CD14-positive monocyte (primary cell): ENCODE measurements at regions not wholly inside any gene's neighbourhood (a gene's known extent, or its start where the extent isn't known, plus 50 kb on each side); places are given as distances from the start of the nearest gene placed in this dataset.
A peak's percentile ranks its signal among the peaks of the same experiment; 100 is the strongest.

Experiments
- DNase-seq, 3 donors: peaks; one replicate each; pipeline ENCODE4 v3.0.0-alpha.2; 2011 to 2022
- H2AFZ ChIP-seq: 2 replicates; pipeline ENCODE4 v1.6.0; 2012; ENCODE audit warnings: mild to moderate bottlenecking, low read depth, low read length, inconsistent platforms; ENCODE audit not compliant: insufficient read depth, poor library complexity, severe bottlenecking
- H3K27ac ChIP-seq, 2 donors: 1 replicate in 1 of 2; 2 replicates in 1 of 2; pipeline ENCODE4 v1.5.1; 2012 to 2013; ENCODE audit warnings: low read length in 2 of 2, control low read depth in 1 of 2, inconsistent platforms in 1 of 2, low read depth in 1 of 2, mild to moderate bottlenecking in 1 of 2
- H3K27me3 ChIP-seq, 2 donors: one replicate each; pipeline versions ENCODE4 v1.6.0 to v1.6.1; 2011 to 2013; ENCODE audit warnings: low read length in 2 of 2; ENCODE audit not compliant: control insufficient read depth in 2 of 2, insufficient read depth in 2 of 2
- H3K36me3 ChIP-seq, 2 donors: replicated peaks in 1 of 2; 1 replicate in 1 of 2; 2 replicates in 1 of 2; pipeline versions ENCODE4 v1.5.1 to v1.6.1; 2012 to 2013; ENCODE audit warnings: low read length in 2 of 2, control low read depth in 1 of 2, inconsistent platforms in 1 of 2, mild to moderate bottlenecking in 1 of 2; ENCODE audit not compliant: insufficient read depth in 2 of 2, control insufficient read depth in 1 of 2
- H3K4me1 ChIP-seq, 2 donors: 1 replicate in 1 of 2; 2 replicates in 1 of 2; pipeline versions ENCODE4 v1.5.1 to v1.6.1; 2012 to 2013; ENCODE audit warnings: low read length in 2 of 2, control low read depth in 1 of 2, inconsistent platforms in 1 of 2, mild to moderate bottlenecking in 1 of 2, moderate library complexity in 1 of 2; ENCODE audit not compliant: insufficient read depth in 2 of 2, control insufficient read depth in 1 of 2
- H3K4me2 ChIP-seq: replicated peaks from 2 replicates; pipeline ENCODE3; 2012; ENCODE audit warnings: low read length, moderate library complexity, mild to moderate bottlenecking; ENCODE audit not compliant: poor library complexity, severe bottlenecking; ENCODE audit errors: extremely low read depth
- H3K4me3 ChIP-seq, 3 experiments: fragments of 200-600 bp in 1 of 3; sonication (generic) in 1 of 3; replicated peaks in 1 of 3; 1 replicate in 2 of 3; 2 replicates in 1 of 3; pipeline ENCODE4 v1.5.1; 2011 to 2013; ENCODE audit warnings: low read length in 3 of 3, mild to moderate bottlenecking in 3 of 3, control low read depth in 2 of 3, low read depth in 2 of 3, inconsistent platforms in 1 of 3, moderate library complexity in 1 of 3
- H3K79me2 ChIP-seq: 2 replicates; pipeline ENCODE4 v1.6.0; 2012; ENCODE audit warnings: mild to moderate bottlenecking, control low read depth, inconsistent platforms, low read length, moderate library complexity; ENCODE audit not compliant: insufficient read depth
- H3K9ac ChIP-seq: 2 replicates; pipeline ENCODE4 v1.6.0; 2017; ENCODE audit warnings: low read length, mild to moderate bottlenecking; ENCODE audit not compliant: insufficient read depth, poor library complexity, severe bottlenecking
- H3K9me3 ChIP-seq, 2 donors: replicated peaks in 1 of 2; 1 replicate in 1 of 2; 2 replicates in 1 of 2; pipeline versions ENCODE4 v1.5.1 to v1.6.1; 2012 to 2013; ENCODE audit warnings: low read length in 2 of 2, control low read depth in 1 of 2; ENCODE audit not compliant: control insufficient read depth in 1 of 2, insufficient read depth in 1 of 2
- H4K20me1 ChIP-seq: 2 replicates; pipeline ENCODE4 v1.6.0; 2012; ENCODE audit warnings: mild to moderate bottlenecking, low read length, control low read depth, moderate library complexity; ENCODE audit not compliant: insufficient read depth
- H3K27ac Mint-ChIP-seq, 7 donors: one replicate each; pipeline ENCODE4 v1.8.0; 2020; ENCODE audit warnings: mild to moderate bottlenecking in 7 of 7, mixed read lengths in 7 of 7, moderate library complexity in 6 of 7, inconsistent platforms in 2 of 7
- H3K27me3 Mint-ChIP-seq, 3 donors: one replicate each; pipeline ENCODE4 v1.8.0; 2021 to 2022; ENCODE audit warnings: low read depth in 3 of 3, mild to moderate bottlenecking in 3 of 3, mixed read lengths in 3 of 3, moderate library complexity in 3 of 3, inconsistent platforms in 1 of 3
- H3K36me3 Mint-ChIP-seq, 2 donors: one replicate each; pipeline ENCODE4 v1.8.0; 2020; ENCODE audit warnings: mixed read lengths in 2 of 2, inconsistent platforms in 1 of 2, mild to moderate bottlenecking in 1 of 2
- H3K4me1 Mint-ChIP-seq: one replicate; pipeline ENCODE4 v1.8.0; 2020; ENCODE audit warnings: mild to moderate bottlenecking, mixed read lengths
- H3K4me3 Mint-ChIP-seq, 2 donors: one replicate each; pipeline ENCODE4 v1.8.0; 2020; ENCODE audit warnings: mild to moderate bottlenecking in 2 of 2, mixed read lengths in 2 of 2, moderate library complexity in 1 of 2
- H3K9me3 Mint-ChIP-seq, 7 donors: one replicate each; pipeline ENCODE4 v1.8.0; 2020 to 2022; ENCODE audit warnings: mixed read lengths in 7 of 7, mild to moderate bottlenecking in 6 of 7, moderate library complexity in 6 of 7, inconsistent platforms in 2 of 7
- WGBS: methylation state at CpG from one replicate; pipeline ENCODE4 v1.1.5; 2013; ENCODE audit warnings: missing lambda C conversion rate; ENCODE audit not compliant: insufficient coverage; 5-methylcytosine and 5-hydroxymethylcytosine counted together
- intact Hi-C, 2 donors: fragments of 100-400 bp; cut with micrococcal nuclease; formaldehyde crosslinking; loops; one replicate each; pipeline versions ENCODE4 v1.15.0 to v1.15.1; 2023
- TF ChIP-seq, protein P1 (sequence below): fragments of 200-600 bp; IDR thresholded peaks from one replicate; pipeline ENCODE4 v1.8.0; 2022; ENCODE audit warnings: antibody characterized with exemption, mild to moderate bottlenecking

DNA sequence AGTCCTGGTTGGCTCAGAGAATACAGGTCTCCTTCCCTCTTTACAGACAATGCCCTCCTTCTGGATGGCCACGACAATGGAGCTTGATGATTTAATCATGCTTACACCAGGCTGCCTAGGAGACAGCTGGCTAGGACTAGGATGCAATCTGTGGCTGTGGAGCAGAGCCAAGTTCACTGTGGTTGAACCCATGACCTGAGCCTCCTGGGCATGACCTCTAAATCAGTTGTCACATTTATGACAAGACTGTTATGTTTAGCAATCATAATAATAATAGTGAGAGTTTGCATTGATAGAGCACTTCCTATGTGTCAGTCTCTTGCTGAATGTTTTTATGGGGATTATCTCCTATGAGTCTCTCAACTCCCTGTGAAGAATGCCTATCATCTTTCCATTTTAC, 244.1 kb downstream of the ICOS start:
- Histone ChIP-seq H3K36me3 (no peaks in the 10 kb centered on the region), H3K27me3 (no peaks in the 10 kb centered on the region), H3K4me1 (no peaks in the 10 kb centered on the region), H2AFZ (no peak overlapping the region), H3K79me2 (no peaks in the 10 kb centered on the region), H3K4me3 (no peak overlapping the region), H3K9ac (no peak overlapping the region), H3K9me3 (no peaks in the 10 kb centered on the region), H3K4me2 (no peak overlapping the region), H3K27ac (no peak overlapping the region), H4K20me1 (no peaks in the 10 kb centered on the region)
- peak overlapping the region in 1 of 7 donors; percentile 52 for H3K27ac Mint-ChIP-seq
- no peak overlapping the region for H3K4me3 Mint-ChIP-seq
- H3K27me3 Mint-ChIP-seq, result peaks cover 2 to 6% (median 3%) of the 10 kb centered on the region in 3 donors
- WGBS, result 71% methylated on average over 1 of the region's 1 CpG
- no peaks in the 10 kb centered on the region for H3K4me1 Mint-ChIP-seq
- intact Hi-C loops, result no loop called here
- H3K36me3 Mint-ChIP-seq, result no peaks in the 10 kb centered on the region
- no peak for DNase-seq
- H3K9me3 Mint-ChIP-seq, result peaks cover 0 to 3% (median 0%) of the 10 kb centered on the region in 7 donors
- TF ChIP-seq, protein P1, sequence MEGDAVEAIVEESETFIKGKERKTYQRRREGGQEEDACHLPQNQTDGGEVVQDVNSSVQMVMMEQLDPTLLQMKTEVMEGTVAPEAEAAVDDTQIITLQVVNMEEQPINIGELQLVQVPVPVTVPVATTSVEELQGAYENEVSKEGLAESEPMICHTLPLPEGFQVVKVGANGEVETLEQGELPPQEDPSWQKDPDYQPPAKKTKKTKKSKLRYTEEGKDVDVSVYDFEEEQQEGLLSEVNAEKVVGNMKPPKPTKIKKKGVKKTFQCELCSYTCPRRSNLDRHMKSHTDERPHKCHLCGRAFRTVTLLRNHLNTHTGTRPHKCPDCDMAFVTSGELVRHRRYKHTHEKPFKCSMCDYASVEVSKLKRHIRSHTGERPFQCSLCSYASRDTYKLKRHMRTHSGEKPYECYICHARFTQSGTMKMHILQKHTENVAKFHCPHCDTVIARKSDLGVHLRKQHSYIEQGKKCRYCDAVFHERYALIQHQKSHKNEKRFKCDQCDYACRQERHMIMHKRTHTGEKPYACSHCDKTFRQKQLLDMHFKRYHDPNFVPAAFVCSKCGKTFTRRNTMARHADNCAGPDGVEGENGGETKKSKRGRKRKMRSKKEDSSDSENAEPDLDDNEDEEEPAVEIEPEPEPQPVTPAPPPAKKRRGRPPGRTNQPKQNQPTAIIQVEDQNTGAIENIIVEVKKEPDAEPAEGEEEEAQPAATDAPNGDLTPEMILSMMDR, result no peak

DNA sequence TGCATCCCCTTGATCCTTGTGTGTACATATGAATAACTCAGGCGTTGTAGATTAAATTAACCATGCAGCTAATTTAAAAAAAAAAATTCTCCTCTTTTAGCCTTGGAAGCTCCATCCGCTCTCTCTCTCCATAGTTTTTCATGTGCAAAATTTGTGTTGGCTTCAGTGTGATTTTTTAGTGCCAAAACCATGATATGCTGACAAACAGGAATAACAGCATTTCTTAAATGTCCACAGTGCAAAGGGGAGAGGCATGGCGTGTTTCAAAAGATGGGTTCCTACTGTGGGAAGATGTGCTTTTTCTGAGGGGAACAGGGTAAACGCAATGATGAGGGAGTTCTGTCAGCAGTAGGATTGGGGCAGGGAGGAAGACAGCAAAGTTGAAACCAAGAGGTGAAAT, 247.0 kb downstream of the ICOS start:
- Histone ChIP-seq H3K27me3 (no peaks in the 10 kb centered on the region), H3K4me2 (no peak overlapping the region), H3K27ac (no peak overlapping the region), H2AFZ (no peak overlapping the region), H3K4me1 (no peaks in the 10 kb centered on the region), H3K79me2 (no peaks in the 10 kb centered on the region), H3K9me3 (no peaks in the 10 kb centered on the region), H3K9ac (no peak overlapping the region), H4K20me1 (no peaks in the 10 kb centered on the region), H3K4me3 (no peak overlapping the region), H3K36me3 (no peaks in the 10 kb centered on the region)
- H3K4me1 Mint-ChIP-seq, result no peaks in the 10 kb centered on the region
- H3K36me3 Mint-ChIP-seq, result no peaks in the 10 kb centered on the region
- intact Hi-C loops, result no loop called here
- 100% methylated on average over 2 of the region's 4 CpGs for WGBS
- DNase-seq, result no peak
- peak overlapping the region in 1 of 2 donors; percentile 22 for H3K4me3 Mint-ChIP-seq
- peaks cover 2 to 5% (median 3%) of the 10 kb centered on the region in 3 donors for H3K27me3 Mint-ChIP-seq
- no peak overlapping the region for H3K27ac Mint-ChIP-seq
- peaks cover 0 to 2% (median 0%) of the 10 kb centered on the region in 7 donors for H3K9me3 Mint-ChIP-seq
- TF ChIP-seq, protein P1, result no peak
